Tibial nerve (tissue), 4 donors: ENCODE measurements at regions not wholly inside any gene's neighbourhood (a gene's known extent, or its start where the extent isn't known, plus 50 kb on each side); places are given as distances from the start of the nearest gene placed in this dataset.

Source experiments
- DNase-seq, 2 donors: peaks; one replicate each; pipeline ENCODE4 v3.0.0-alpha.2; 2019; ENCODE audit warnings: low spot score in 2 of 2
- H3K27ac ChIP-seq, 4 donors: fragments of 200-600 bp; sonication (generic) in 3 of 4; one replicate each; pipeline ENCODE4 v1.5.1; 2017 to 2019; ENCODE audit warnings: mild to moderate bottlenecking in 1 of 4
- H3K27me3 ChIP-seq, 2 donors: fragments of 200-600 bp; sonication (generic) in 1 of 2; one replicate each; pipeline versions ENCODE4 v1.5.1 to v1.6.0; 2017 to 2019
- H3K36me3 ChIP-seq, 3 donors: fragments of 200-600 bp; sonication (generic); one replicate each; pipeline ENCODE4 v1.5.1; 2018 to 2019
- H3K4me1 ChIP-seq, 4 donors: fragments of 200-600 bp; sonication (generic) in 3 of 4; one replicate each; pipeline ENCODE4 v1.5.1; 2017 to 2019
- H3K4me3 ChIP-seq, 4 donors: fragments of 200-600 bp; sonication (generic) in 3 of 4; one replicate each; pipeline ENCODE4 v1.5.1; 2017 to 2019; ENCODE audit warnings: mild to moderate bottlenecking in 1 of 4, moderate library complexity in 1 of 4
- H3K9me3 ChIP-seq, 4 donors: fragments of 200-600 bp; sonication (generic) in 3 of 4; one replicate each; pipeline ENCODE4 v1.5.1; 2017 to 2019
- CTCF ChIP-seq, 5 experiments: fragments of 200-600 bp in 3 of 5; fragments of 450-650 bp in 2 of 5; sonication (generic) in 3 of 5; IDR thresholded peaks; one replicate each; pipeline ENCODE4 v1.5.1; 2016 to 2019; ENCODE audit warnings: antibody characterized with exemption in 5 of 5, mild to moderate bottlenecking in 3 of 5, moderate library complexity in 2 of 5
- EP300 ChIP-seq, 2 donors: sonication (generic); formaldehyde crosslinking; IDR thresholded peaks; one replicate each; pipeline ENCODE4 v1.6.1; 2017; ENCODE audit warnings: antibody characterized with exemption in 2 of 2, mild to moderate bottlenecking in 1 of 2
- POLR2A ChIP-seq, 2 donors: fragments of 450-650 bp; IDR thresholded peaks; one replicate each; pipeline ENCODE4 v1.6.1; 2017; ENCODE audit warnings: antibody characterized with exemption in 2 of 2, mild to moderate bottlenecking in 2 of 2, moderate library complexity in 2 of 2
- WGBS, 2 donors: methylation state at CpG; one replicate each; pipeline ENCODE4 v1.1.5; 2018; 5-methylcytosine and 5-hydroxymethylcytosine counted together

- TF ChIP-seq POLR2A (IDR thresholded peaks at IDR 0.05) (no peak), CTCF (IDR thresholded peaks at IDR 0.05) (no peak), EP300 (IDR thresholded peaks at IDR 0.05) (no peak)
- 45 to 51% methylated on average over 2 of the region's 2 CpGs for WGBS, 2 donors
- H3K9me3 ChIP-seq = no peaks in the 10 kb centered on the region
- no peaks in the 10 kb centered on the region for H3K36me3 ChIP-seq
- DNase-seq = no peak
- H3K27me3 ChIP-seq = no peaks in the 10 kb centered on the region
- H3K4me3 ChIP-seq = no peak overlapping the region
- H3K4me1 ChIP-seq = peaks cover 0 to 6% (median 0%) of the 10 kb centered on the region in 4 donors
- H3K27ac ChIP-seq = no peak overlapping the region
Measured at GRCh38 chr12:85367936-85368335, 87.9 kb downstream of the ALX1 start.

- 75 to 78% methylated on average over 4 of the region's 4 CpGs for WGBS, 2 donors
- no peak for TF ChIP-seq CTCF (IDR thresholded peaks at IDR 0.05)
- H3K4me3 ChIP-seq = no peak overlapping the region
Measured at GRCh38 chr12:85369365-85370154, 89.5 kb downstream of the ALX1 start.

GRCh38 chr12:85373045-85373444 is 93.0 kb downstream of the ALX1 start:
- Histone ChIP-seq H3K4me3 (no peak overlapping the region), H3K27ac (no peak overlapping the region), H3K27me3 (no peaks in the 10 kb centered on the region), H3K4me1 (no peaks in the 10 kb centered on the region), H3K36me3 (no peaks in the 10 kb centered on the region), H3K9me3 (no peaks in the 10 kb centered on the region)
- no peak for DNase-seq
- TF ChIP-seq CTCF (IDR thresholded peaks at IDR 0.05) (no peak), POLR2A (IDR thresholded peaks at IDR 0.05) (no peak), EP300 (IDR thresholded peaks at IDR 0.05) (no peak)
- 97 to 98% methylated on average over 4 of the region's 4 CpGs for WGBS, 2 donors

More at GRCh38 chr12:85369365-85370154, 89.5 kb downstream of the ALX1 start:
- Histone ChIP-seq H3K27ac (no peak overlapping the region), H3K9me3 (no peaks in the 10 kb centered on the region), H3K36me3 (no peaks in the 10 kb centered on the region), H3K27me3 (no peaks in the 10 kb centered on the region), H3K4me1 (no peaks in the 10 kb centered on the region)
- DNase-seq = no peak

GRCh38 chr12:85374981-85375380 is 95.0 kb downstream of the ALX1 start:
- Histone ChIP-seq H3K9me3 (no peaks in the 10 kb centered on the region), H3K4me1 (no peaks in the 10 kb centered on the region), H3K27ac (no peak overlapping the region), H3K27me3 (no peaks in the 10 kb centered on the region), H3K4me3 (no peak overlapping the region), H3K36me3 (no peaks in the 10 kb centered on the region)
- no peak for TF ChIP-seq POLR2A (IDR thresholded peaks at IDR 0.05)
- no peak for TF ChIP-seq CTCF (IDR thresholded peaks at IDR 0.05)
- TF ChIP-seq EP300 (IDR thresholded peaks at IDR 0.05) = no peak
- DNase-seq = no peak
- 89 to 92% methylated on average over 1 of the region's 1 CpG for WGBS, 2 donors

- no peak for TF ChIP-seq EP300 (IDR thresholded peaks at IDR 0.05)
- TF ChIP-seq CTCF (IDR thresholded peaks at IDR 0.05) = no peak
- no peak for TF ChIP-seq POLR2A (IDR thresholded peaks at IDR 0.05)
- DNase-seq = no peak
- H3K4me3 ChIP-seq = no peak overlapping the region
Measured at GRCh38 chr12:85385406-85385805, 105.4 kb downstream of the ALX1 start.

More at GRCh38 chr12:85385406-85385805, 105.4 kb downstream of the ALX1 start:
- Histone ChIP-seq H3K36me3 (no peaks in the 10 kb centered on the region), H3K27ac (no peak overlapping the region), H3K9me3 (no peaks in the 10 kb centered on the region), H3K27me3 (no peaks in the 10 kb centered on the region), H3K4me1 (no peaks in the 10 kb centered on the region)
